B cell (primary cell): ENCODE measurements at regions not wholly inside any gene's neighbourhood (a gene's known extent, or its start where the extent isn't known, plus 50 kb on each side); places are given as distances from the start of the nearest gene placed in this dataset.

Source experiments
- ATAC-seq: fragments of 200-7000 bp; cut with Tn5 transposase; one replicate; pipeline ENCODE4 v1.10.0; 2021; ENCODE audit warnings: low read depth, mild to moderate bottlenecking, moderate number of reproducible peaks, moderate library complexity
- CTCF ChIA-PET: fragments of 350-600 bp; sonication (Branson Sonifier 250); formaldehyde crosslinking; loops from one replicate; lab custom pipeline; 2021; ENCODE audit warnings: antibody characterized with exemption, inconsistent platforms; lab: Charles Lee
- POLR2A ChIA-PET: fragments of 350-600 bp; sonication (Branson Sonifier 250); formaldehyde crosslinking; loops from one replicate; lab custom pipeline; 2021; ENCODE audit warnings: antibody characterized with exemption; lab: Charles Lee
- DNase-seq: peaks from one replicate; pipeline ENCODE4 v3.0.0; 2013
- H2AFZ ChIP-seq: 2 replicates; pipeline ENCODE4 v1.6.1; 2012; ENCODE audit warnings: mild to moderate bottlenecking, low read depth, low read length; ENCODE audit not compliant: insufficient read depth, poor library complexity, severe bottlenecking
- H3K27ac ChIP-seq, 2 donors: 1 replicate in 1 of 2; 2 replicates in 1 of 2; pipeline ENCODE4 v1.5.1; 2012 to 2013; ENCODE audit warnings: low read length in 2 of 2, mild to moderate bottlenecking in 2 of 2, moderate library complexity in 1 of 2
- H3K27me3 ChIP-seq, 4 experiments: fragments of 200-600 bp in 1 of 4; sonication (generic) in 1 of 4; replicated peaks in 1 of 4; 1 replicate in 2 of 4; 2 replicates in 2 of 4; pipeline versions ENCODE4 v1.6.1 to v1.7.0; 2013 to 2016; ENCODE audit warnings: low read length in 3 of 4, mild to moderate bottlenecking in 2 of 4, mixed read lengths in 1 of 4, moderate library complexity in 1 of 4; ENCODE audit not compliant: insufficient read depth in 4 of 4, control insufficient read depth in 3 of 4; ENCODE audit errors: control extremely low read depth in 1 of 4
- H3K36me3 ChIP-seq, 2 experiments: replicated peaks in 1 of 2; 1 replicate in 1 of 2; 2 replicates in 1 of 2; pipeline versions ENCODE4 v1.6.1 to v1.7.1; 2013; ENCODE audit warnings: low read length in 1 of 2; ENCODE audit not compliant: insufficient read depth in 2 of 2, control insufficient read depth in 1 of 2; ENCODE audit errors: control extremely low read depth in 1 of 2, extremely low read depth in 1 of 2
- H3K4me1 ChIP-seq, 2 donors: fragments of 200-600 bp in 1 of 2; sonication (generic) in 1 of 2; 1 replicate in 1 of 2; 2 replicates in 1 of 2; pipeline versions ENCODE4 v1.5.1 to v1.6.1; 2013 to 2017; ENCODE audit warnings: low read length in 2 of 2; ENCODE audit not compliant: control insufficient read depth in 2 of 2, insufficient read depth in 2 of 2
- H3K4me2 ChIP-seq: replicated peaks from 2 replicates; pipeline ENCODE3; 2012; ENCODE audit warnings: mild to moderate bottlenecking, low read depth, low read length; ENCODE audit not compliant: poor library complexity, severe bottlenecking
- H3K4me3 ChIP-seq, 5 experiments: fragments of 200-600 bp in 1 of 5; sonication (generic) in 1 of 5; 1 replicate in 3 of 5; 2 replicates in 2 of 5; pipeline versions ENCODE4 v1.5.1 to v1.7.0; 2011 to 2016; ENCODE audit warnings: low read length in 4 of 5, mild to moderate bottlenecking in 4 of 5, low read depth in 2 of 5, control low read depth in 1 of 5, moderate library complexity in 1 of 5; ENCODE audit not compliant: insufficient read depth in 1 of 5; ENCODE audit errors: control extremely low read depth in 1 of 5, extremely low read depth in 1 of 5
- H3K79me2 ChIP-seq: fragments of 200-600 bp; sonication (generic); one replicate; pipeline ENCODE4 v1.6.0; 2016; ENCODE audit warnings: low read length; ENCODE audit not compliant: control insufficient read depth, insufficient read depth
- H3K9ac ChIP-seq: fragments of 200-600 bp; sonication (generic); 2 replicates; pipeline ENCODE4 v1.6.1; 2017; ENCODE audit warnings: mild to moderate bottlenecking, low read length, moderate library complexity
- H3K9me3 ChIP-seq, 3 donors: one replicate each; pipeline versions ENCODE4 v1.6.1 to v1.7.1; 2013; ENCODE audit warnings: low read length in 2 of 3; ENCODE audit not compliant: control insufficient read depth in 2 of 3, insufficient read depth in 1 of 3; ENCODE audit errors: control extremely low read depth in 1 of 3
- H4K20me1 ChIP-seq: 2 replicates; pipeline ENCODE4 v1.6.0; 2012; ENCODE audit warnings: mild to moderate bottlenecking, low read length; ENCODE audit not compliant: insufficient read depth, control insufficient read depth, poor library complexity, severe bottlenecking
- H3K27ac Mint-ChIP-seq: one replicate; pipeline ENCODE4 v1.8.0; 2021; ENCODE audit warnings: mixed read lengths
- H3K27me3 Mint-ChIP-seq: one replicate; pipeline ENCODE4 v1.8.0; 2021; ENCODE audit warnings: mixed read lengths
- H3K4me1 Mint-ChIP-seq: one replicate; pipeline ENCODE4 v1.8.0; 2021; ENCODE audit warnings: mixed read lengths
- H3K4me3 Mint-ChIP-seq: one replicate; pipeline ENCODE4 v1.8.0; 2021; ENCODE audit warnings: mixed read lengths
- H3K9me3 Mint-ChIP-seq: one replicate; pipeline ENCODE4 v1.8.0; 2022; ENCODE audit warnings: mixed read lengths; ENCODE audit not compliant: insufficient read depth
- CTCF ChIP-seq: fragments of 200-600 bp; IDR thresholded peaks from one replicate; pipeline ENCODE4 v1.8.0; 2022; ENCODE audit warnings: antibody characterized with exemption, mild to moderate bottlenecking
- EZH2 ChIP-seq: IDR thresholded peaks from 2 replicates; pipeline ENCODE4 v1.6.1; 2012; ENCODE audit warnings: borderline replicate concordance, low read depth, mild to moderate bottlenecking, moderate library complexity, low read length; ENCODE audit not compliant: insufficient read depth, poor library complexity, severe bottlenecking
- WGBS: methylation state at CpG from one replicate; pipeline ENCODE4 v1.1.5; 2013; ENCODE audit warnings: missing lambda C conversion rate; ENCODE audit not compliant: insufficient coverage; 5-methylcytosine and 5-hydroxymethylcytosine counted together
- intact Hi-C: fragments of 100-400 bp; cut with micrococcal nuclease; formaldehyde crosslinking; loops from one replicate; pipeline ENCODE4 v1.10.0; 2022

GRCh38 chr7:53518319-53518718 lies 482.9 kb downstream of the POM121L12 start:
- H3K4me2 ChIP-seq: no peak overlapping the region
- CTCF ChIA-PET: no interaction called here
- H3K4me3 ChIP-seq: no peak overlapping the region
- no peaks in the 10 kb centered on the region for H3K79me2 ChIP-seq
- ATAC-seq (no peak), DNase-seq (no peak)
- H3K4me1 ChIP-seq: no peaks in the 10 kb centered on the region
- intact Hi-C loops: no loop called here
- no peaks in the 10 kb centered on the region for H3K9me3 ChIP-seq
- no peaks in the 10 kb centered on the region for H3K27me3 ChIP-seq
- Mint-ChIP-seq H3K9me3 (peaks cover 6% of the 10 kb centered on the region), H3K27me3 (no peaks in the 10 kb centered on the region), H3K4me3 (no peak overlapping the region), H3K27ac (no peak overlapping the region), H3K4me1 (no peaks in the 10 kb centered on the region)
- H3K27ac ChIP-seq: no peak overlapping the region
- H3K9ac ChIP-seq: no peak overlapping the region
- POLR2A ChIA-PET: no interaction called here
- no peak for TF ChIP-seq EZH2
- no peak for TF ChIP-seq CTCF
- H3K36me3 ChIP-seq: no peaks in the 10 kb centered on the region
- no peak overlapping the region for H2AFZ ChIP-seq
- no peaks in the 10 kb centered on the region for H4K20me1 ChIP-seq

- 92% methylated on average over 3 of the region's 5 CpGs for WGBS
Observed at GRCh38 chr7:53520841-53521240, 485.4 kb downstream of the POM121L12 start.

More at GRCh38 chr7:53520841-53521240, 485.4 kb downstream of the POM121L12 start:
- no peak overlapping the region for H3K4me3 ChIP-seq
- H3K79me2 ChIP-seq: no peaks in the 10 kb centered on the region
- H2AFZ ChIP-seq: no peak overlapping the region
- H3K4me1 Mint-ChIP-seq: no peaks in the 10 kb centered on the region
- H4K20me1 ChIP-seq: no peaks in the 10 kb centered on the region
- intact Hi-C loops: no loop called here
- TF ChIP-seq EZH2 (no peak), CTCF (no peak)
- POLR2A ChIA-PET: no interaction called here
- no peak overlapping the region for H3K9ac ChIP-seq
- peaks cover 0 to 5% (median 0%) of the 10 kb centered on the region in 3 donors for H3K9me3 ChIP-seq
- H3K27ac Mint-ChIP-seq: no peak overlapping the region
- H3K4me3 Mint-ChIP-seq: no peak overlapping the region
- CTCF ChIA-PET: no interaction called here
- H3K27me3 ChIP-seq: no peaks in the 10 kb centered on the region
- peaks cover 5% of the 10 kb centered on the region for H3K9me3 Mint-ChIP-seq
- ATAC-seq (no peak), DNase-seq (no peak)
- no peaks in the 10 kb centered on the region for H3K27me3 Mint-ChIP-seq
- H3K4me2 ChIP-seq: no peak overlapping the region
- H3K27ac ChIP-seq: no peak overlapping the region
- H3K4me1 ChIP-seq: no peaks in the 10 kb centered on the region
- no peaks in the 10 kb centered on the region for H3K36me3 ChIP-seq
